ENCODE measurements at regions not wholly inside any gene's neighbourhood (a gene's known extent, or its start where the extent isn't known, plus 50 kb on each side); places are given as distances from the start of the nearest gene placed in this dataset.

GRCh38 chrX:16023790-16024734, 99.3 kb upstream of the GRPR start:
- H3K79me2 ChIP-seq (ENCODE audit: control insufficient read depth, insufficient read depth, low read length, unreplicated experiment), result no peaks in the 10 kb centered on the region
- peaks cover 24% of the 10 kb centered on the region for H3K4me1 ChIP-seq (ENCODE audit: control insufficient read depth, insufficient read depth, low read length, unreplicated experiment)
- H2AFZ ChIP-seq (ENCODE audit: low read length, unreplicated experiment), result no peak overlapping the region
- H3K27me3 ChIP-seq (ENCODE audit: insufficient read depth, low read length), result no peaks in the 10 kb centered on the region
- H3K4me3 ChIP-seq (ENCODE audit: low read depth, low read length), result no peak overlapping the region
- no peak overlapping the region; the same call in 1 of the 2 replicates for H3K27ac ChIP-seq (ENCODE audit: low read depth, low read length)
- H3K36me3 ChIP-seq (ENCODE audit: insufficient read depth, low read length), result no peaks in the 10 kb centered on the region

- Histone ChIP-seq H3K27ac (ENCODE audit: low read depth, low read length) (peak overlapping the region; percentile 49; the same call in 1 of the 2 replicates), H2AFZ (ENCODE audit: low read length, unreplicated experiment) (no peak overlapping the region), H3K4me3 (ENCODE audit: low read depth, low read length) (no peak overlapping the region), H3K79me2 (ENCODE audit: control insufficient read depth, insufficient read depth, low read length, unreplicated experiment) (no peaks in the 10 kb centered on the region), H3K36me3 (ENCODE audit: insufficient read depth, low read length) (no peaks in the 10 kb centered on the region), H3K4me1 (ENCODE audit: control insufficient read depth, insufficient read depth, low read length, unreplicated experiment) (peaks cover 24% of the 10 kb centered on the region), H3K27me3 (ENCODE audit: insufficient read depth, low read length) (no peaks in the 10 kb centered on the region)
Measured at GRCh38 chrX:16022580-16023200, 100.7 kb upstream of the GRPR start.

- Histone ChIP-seq H3K4me3 (ENCODE audit: low read depth, low read length) (no peak overlapping the region), H3K27me3 (ENCODE audit: insufficient read depth, low read length) (no peaks in the 10 kb centered on the region), H3K36me3 (ENCODE audit: insufficient read depth, low read length) (no peaks in the 10 kb centered on the region), H3K27ac (ENCODE audit: low read depth, low read length) (no peak overlapping the region), H2AFZ (ENCODE audit: low read length, unreplicated experiment) (no peak overlapping the region), H3K79me2 (ENCODE audit: control insufficient read depth, insufficient read depth, low read length, unreplicated experiment) (no peaks in the 10 kb centered on the region), H3K4me1 (ENCODE audit: control insufficient read depth, insufficient read depth, low read length, unreplicated experiment) (peaks cover 10% of the 10 kb centered on the region)
Measured at GRCh38 chrX:16018291-16018690, 105.1 kb upstream of the GRPR start.

GRCh38 chrX:16014171-16014570, 109.2 kb upstream of the GRPR start:
- no peaks in the 10 kb centered on the region for H3K36me3 ChIP-seq (ENCODE audit: insufficient read depth, low read length)
- no peaks in the 10 kb centered on the region for H3K79me2 ChIP-seq (ENCODE audit: control insufficient read depth, insufficient read depth, low read length, unreplicated experiment)

GRCh38 chrX:16012250-16012649, 111.1 kb upstream of the GRPR start:
- Histone ChIP-seq H3K4me3 (ENCODE audit: low read depth, low read length) (no peak overlapping the region), H2AFZ (ENCODE audit: low read length, unreplicated experiment) (no peak overlapping the region)

More at GRCh38 chrX:16014171-16014570, 109.2 kb upstream of the GRPR start:
- Histone ChIP-seq H3K4me3 (ENCODE audit: low read depth, low read length) (no peak overlapping the region), H3K27ac (ENCODE audit: low read depth, low read length) (no peak overlapping the region), H3K27me3 (ENCODE audit: insufficient read depth, low read length) (no peaks in the 10 kb centered on the region), H3K4me1 (ENCODE audit: control insufficient read depth, insufficient read depth, low read length, unreplicated experiment) (no peaks in the 10 kb centered on the region), H2AFZ (ENCODE audit: low read length, unreplicated experiment) (no peak overlapping the region)

GRCh38 chrX:16005917-16006316, 117.4 kb upstream of the GRPR start:
- Histone ChIP-seq H3K79me2 (ENCODE audit: control insufficient read depth, insufficient read depth, low read length, unreplicated experiment) (no peaks in the 10 kb centered on the region), H3K27me3 (ENCODE audit: insufficient read depth, low read length) (no peaks in the 10 kb centered on the region), H3K4me1 (ENCODE audit: control insufficient read depth, insufficient read depth, low read length, unreplicated experiment) (peaks cover 6% of the 10 kb centered on the region), H2AFZ (ENCODE audit: low read length, unreplicated experiment) (no peak overlapping the region), H3K36me3 (ENCODE audit: insufficient read depth, low read length) (no peaks in the 10 kb centered on the region), H3K4me3 (ENCODE audit: low read depth, low read length) (no peak overlapping the region), H3K27ac (ENCODE audit: low read depth, low read length) (no peak overlapping the region)

More at GRCh38 chrX:16012250-16012649, 111.1 kb upstream of the GRPR start:
- no peaks in the 10 kb centered on the region for H3K4me1 ChIP-seq (ENCODE audit: control insufficient read depth, insufficient read depth, low read length, unreplicated experiment)
- no peaks in the 10 kb centered on the region for H3K79me2 ChIP-seq (ENCODE audit: control insufficient read depth, insufficient read depth, low read length, unreplicated experiment)
- no peaks in the 10 kb centered on the region for H3K36me3 ChIP-seq (ENCODE audit: insufficient read depth, low read length)
- no peak overlapping the region for H3K27ac ChIP-seq (ENCODE audit: low read depth, low read length)
- no peaks in the 10 kb centered on the region for H3K27me3 ChIP-seq (ENCODE audit: insufficient read depth, low read length)

GRCh38 chrX:16002185-16002584, 121.2 kb upstream of the GRPR start:
- Histone ChIP-seq H3K36me3 (ENCODE audit: insufficient read depth, low read length) (no peaks in the 10 kb centered on the region), H3K4me1 (ENCODE audit: control insufficient read depth, insufficient read depth, low read length, unreplicated experiment) (peaks cover 6% of the 10 kb centered on the region), H2AFZ (ENCODE audit: low read length, unreplicated experiment) (peak overlapping the region; percentile 1), H3K27ac (ENCODE audit: low read depth, low read length) (no peak overlapping the region), H3K27me3 (ENCODE audit: insufficient read depth, low read length) (no peaks in the 10 kb centered on the region), H3K4me3 (ENCODE audit: low read depth, low read length) (peak overlapping the region; percentile 25; the same call in 1 of the 2 replicates), H3K79me2 (ENCODE audit: control insufficient read depth, insufficient read depth, low read length, unreplicated experiment) (no peaks in the 10 kb centered on the region)

GRCh38 chrX:15998350-15998749, 125.0 kb upstream of the GRPR start:
- Histone ChIP-seq H3K79me2 (ENCODE audit: control insufficient read depth, insufficient read depth, low read length, unreplicated experiment) (no peaks in the 10 kb centered on the region), H3K27me3 (ENCODE audit: insufficient read depth, low read length) (no peaks in the 10 kb centered on the region), H3K4me3 (ENCODE audit: low read depth, low read length) (no peak overlapping the region), H3K36me3 (ENCODE audit: insufficient read depth, low read length) (no peaks in the 10 kb centered on the region), H3K4me1 (ENCODE audit: control insufficient read depth, insufficient read depth, low read length, unreplicated experiment) (peaks cover 6% of the 10 kb centered on the region), H3K27ac (ENCODE audit: low read depth, low read length) (no peak overlapping the region), H2AFZ (ENCODE audit: low read length, unreplicated experiment) (no peak overlapping the region)

GRCh38 chrX:15989716-15990115, 133.6 kb upstream of the GRPR start:
- H3K4me3 ChIP-seq (ENCODE audit: low read depth, low read length), result peak overlapping the region; percentile 53; the same call in 1 of the 2 replicates
- H3K27me3 ChIP-seq (ENCODE audit: insufficient read depth, low read length), result no peaks in the 10 kb centered on the region
- H3K79me2 ChIP-seq (ENCODE audit: control insufficient read depth, insufficient read depth, low read length, unreplicated experiment), result no peaks in the 10 kb centered on the region
- H2AFZ ChIP-seq (ENCODE audit: low read length, unreplicated experiment), result peak overlapping the region; percentile 89
- H3K36me3 ChIP-seq (ENCODE audit: insufficient read depth, low read length), result no peaks in the 10 kb centered on the region
- peaks cover 20% of the 10 kb centered on the region for H3K4me1 ChIP-seq (ENCODE audit: control insufficient read depth, insufficient read depth, low read length, unreplicated experiment)
- H3K27ac ChIP-seq (ENCODE audit: low read depth, low read length), result peak overlapping the region; percentile 83

- no peaks in the 10 kb centered on the region for H3K27me3 ChIP-seq (ENCODE audit: insufficient read depth, low read length)
- H2AFZ ChIP-seq (ENCODE audit: low read length, unreplicated experiment), result peak overlapping the region; percentile 89
- no peaks in the 10 kb centered on the region for H3K36me3 ChIP-seq (ENCODE audit: insufficient read depth, low read length)
- H3K79me2 ChIP-seq (ENCODE audit: control insufficient read depth, insufficient read depth, low read length, unreplicated experiment), result no peaks in the 10 kb centered on the region
- peak overlapping the region; percentile 83 for H3K27ac ChIP-seq (ENCODE audit: low read depth, low read length)
- H3K4me1 ChIP-seq (ENCODE audit: control insufficient read depth, insufficient read depth, low read length, unreplicated experiment), result peaks cover 20% of the 10 kb centered on the region
- peak overlapping the region; percentile 53; the same call in 1 of the 2 replicates for H3K4me3 ChIP-seq (ENCODE audit: low read depth, low read length)
Measured at GRCh38 chrX:15988661-15989603, 134.3 kb upstream of the AP1S2 start.

Data from ACC112 (cell line).